ENCODE measurements at regions not wholly inside any gene's neighbourhood (a gene's known extent, or its start where the extent isn't known, plus 50 kb on each side); places are given as distances from the start of the nearest gene placed in this dataset.

GRCh38 chr2:217379807-217380206 lies 519.9 kb upstream of the TNP1 start:
- TF ChIP-seq YY1 (IDR thresholded peaks at IDR 0.05; ENCODE audit: low read depth) (no peak), CTCF (IDR thresholded peaks at IDR 0.05) (no peak), TAF1 (IDR thresholded peaks at IDR 0.05; ENCODE audit: borderline replicate concordance, low read depth, low read length) (no peak), USF2 (IDR thresholded peaks at IDR 0.05; ENCODE audit: borderline replicate concordance, low read depth, low read length) (no peak), NFIC (IDR thresholded peaks at IDR 0.05; ENCODE audit: borderline replicate concordance) (no peak), EZH2phosphoT487 (IDR thresholded peaks at IDR 0.05; ENCODE audit: borderline replicate concordance, low read depth) (no peak)
